ENCODE measurements at regions not wholly inside any gene's neighbourhood (a gene's known extent, or its start where the extent isn't known, plus 50 kb on each side); places are given as distances from the start of the nearest gene placed in this dataset.

DNA sequence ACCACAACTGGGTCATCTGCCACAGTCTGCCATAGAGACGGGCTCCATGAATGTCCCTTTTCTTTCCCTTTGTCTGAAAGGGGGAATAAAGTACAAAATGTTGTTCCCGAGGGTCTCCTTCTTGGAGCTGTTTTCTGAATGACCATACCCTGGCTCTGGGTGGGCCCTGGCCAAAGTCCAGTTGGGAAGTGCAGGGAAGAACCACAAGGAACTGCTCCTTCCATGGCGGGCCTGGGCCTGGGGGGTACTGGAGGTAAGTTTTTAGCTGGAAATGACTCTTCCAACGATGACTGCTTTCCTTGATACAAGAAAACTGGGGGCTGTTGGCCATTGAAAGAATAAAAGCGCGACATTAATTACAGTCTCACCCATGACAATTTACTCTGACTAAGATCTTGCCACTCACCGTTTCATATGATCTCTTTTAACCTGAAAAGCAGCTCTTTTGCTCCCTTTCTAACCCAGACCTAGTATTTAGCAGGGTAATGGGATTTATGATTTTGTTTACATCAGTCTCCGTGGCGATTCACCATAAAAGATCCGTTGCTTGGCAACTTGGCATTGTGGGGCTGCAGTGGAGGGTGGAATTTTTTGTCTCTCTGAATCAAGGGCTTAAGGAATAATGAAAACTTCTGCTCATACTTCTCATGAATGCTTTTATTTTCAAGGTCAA, 89.2 kb upstream of the PTCH1 start:
- Histone ChIP-seq H3K9me3 (ENCODE audit: low read depth, low read length, poor library complexity, severe bottlenecking) (no peaks in the 10 kb centered on the region), H3K36me3 (ENCODE audit: insufficient read depth, low read length, poor library complexity, severe bottlenecking) (no peaks in the 10 kb centered on the region), H3K4me1 (ENCODE audit: insufficient read depth, low read length, poor library complexity, severe bottlenecking) (peaks cover 12% of the 10 kb centered on the region), H3K4me3 (ENCODE audit: low read depth, low read length, poor library complexity, severe bottlenecking) (no peak overlapping the region), H3K27me3 (replicated peaks; ENCODE audit: insufficient read depth, low read depth, low read length, poor library complexity) (no peaks in the 10 kb centered on the region), H3K27ac (ENCODE audit: low read depth, low read length, poor library complexity, severe bottlenecking) (peak overlapping the region; percentile 2)
- DNase-seq (ENCODE audit: low spot score) = peak; percentile 67
- TF ChIP-seq, protein P1, sequence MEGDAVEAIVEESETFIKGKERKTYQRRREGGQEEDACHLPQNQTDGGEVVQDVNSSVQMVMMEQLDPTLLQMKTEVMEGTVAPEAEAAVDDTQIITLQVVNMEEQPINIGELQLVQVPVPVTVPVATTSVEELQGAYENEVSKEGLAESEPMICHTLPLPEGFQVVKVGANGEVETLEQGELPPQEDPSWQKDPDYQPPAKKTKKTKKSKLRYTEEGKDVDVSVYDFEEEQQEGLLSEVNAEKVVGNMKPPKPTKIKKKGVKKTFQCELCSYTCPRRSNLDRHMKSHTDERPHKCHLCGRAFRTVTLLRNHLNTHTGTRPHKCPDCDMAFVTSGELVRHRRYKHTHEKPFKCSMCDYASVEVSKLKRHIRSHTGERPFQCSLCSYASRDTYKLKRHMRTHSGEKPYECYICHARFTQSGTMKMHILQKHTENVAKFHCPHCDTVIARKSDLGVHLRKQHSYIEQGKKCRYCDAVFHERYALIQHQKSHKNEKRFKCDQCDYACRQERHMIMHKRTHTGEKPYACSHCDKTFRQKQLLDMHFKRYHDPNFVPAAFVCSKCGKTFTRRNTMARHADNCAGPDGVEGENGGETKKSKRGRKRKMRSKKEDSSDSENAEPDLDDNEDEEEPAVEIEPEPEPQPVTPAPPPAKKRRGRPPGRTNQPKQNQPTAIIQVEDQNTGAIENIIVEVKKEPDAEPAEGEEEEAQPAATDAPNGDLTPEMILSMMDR (conservative IDR thresholded peaks at IDR 0.05; ENCODE audit: low read depth, low read length) = no peak
- TF ChIP-seq EZH2 (IDR thresholded peaks at IDR 0.05; ENCODE audit: borderline replicate concordance, low read depth, low read length, poor library complexity, severe bottlenecking) = no peak
- intact Hi-C loops (cut with micrococcal nuclease; ENCODE audit: unreplicated experiment) = no loop called here
- BruUV-seq (replicated peaks) = no TSS peak
- ChIA-PET POLR2A (ENCODE audit: low non-redundant PET) (interaction anchor here (0.7 kb wide), 1 partner anchor 478 kb away, joined by 3 read pairs; no protein-coding TSS in a partner anchor), CTCF (interaction anchor here (0.6 kb wide), 1 partner anchor 711 kb away, joined by 4 read pairs; no protein-coding TSS in a partner anchor)

- DNase-seq (ENCODE audit: low spot score) = no peak
- Histone ChIP-seq H3K4me1 (ENCODE audit: insufficient read depth, low read length, poor library complexity, severe bottlenecking) (peaks cover 12% of the 10 kb centered on the region), H3K27ac (ENCODE audit: low read depth, low read length, poor library complexity, severe bottlenecking) (no peak overlapping the region), H3K36me3 (ENCODE audit: insufficient read depth, low read length, poor library complexity, severe bottlenecking) (no peaks in the 10 kb centered on the region), H3K4me3 (ENCODE audit: low read depth, low read length, poor library complexity, severe bottlenecking) (no peak overlapping the region), H3K27me3 (replicated peaks; ENCODE audit: insufficient read depth, low read depth, low read length, poor library complexity) (no peaks in the 10 kb centered on the region), H3K9me3 (ENCODE audit: low read depth, low read length, poor library complexity, severe bottlenecking) (no peaks in the 10 kb centered on the region)
- ChIA-PET CTCF (interaction anchor here (0.6 kb wide), 1 partner anchor 712 kb away, joined by 4 read pairs; no protein-coding TSS in a partner anchor), POLR2A (ENCODE audit: low non-redundant PET) (no interaction called here)
- BruUV-seq (replicated peaks) = no TSS peak
- TF ChIP-seq, protein P1 (conservative IDR thresholded peaks at IDR 0.05; ENCODE audit: low read depth, low read length) = no peak
- TF ChIP-seq EZH2 (IDR thresholded peaks at IDR 0.05; ENCODE audit: borderline replicate concordance, low read depth, low read length, poor library complexity, severe bottlenecking) = no peak
- intact Hi-C loops (cut with micrococcal nuclease; ENCODE audit: unreplicated experiment) = no loop called here
Measured at GRCh38 chr9:95605101-95605500, 88.3 kb upstream of the PTCH1 start.

DNA sequence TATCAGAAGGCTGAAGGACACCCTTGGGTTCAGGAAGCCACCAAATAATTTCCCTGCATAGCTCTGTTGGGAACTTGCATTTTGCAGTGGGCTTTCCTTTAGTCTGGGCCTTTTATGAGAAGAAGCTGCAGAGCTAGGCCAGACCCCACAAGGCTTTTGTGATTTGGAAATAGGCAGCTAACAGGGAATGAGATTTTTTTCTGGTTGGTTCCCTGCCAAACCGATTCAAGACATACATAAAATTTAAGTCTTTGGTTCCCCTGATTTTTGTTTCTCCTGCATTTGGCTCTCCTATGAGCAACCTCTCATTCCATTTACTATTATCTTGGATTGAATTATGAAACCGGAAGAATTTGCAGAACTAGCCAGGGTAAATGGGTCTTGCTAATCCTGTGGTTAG, 81.5 kb upstream of the PTCH1 start:
- ChIA-PET CTCF (no interaction called here), POLR2A (ENCODE audit: low non-redundant PET) (no interaction called here)
- H3K4me1 ChIP-seq (ENCODE audit: insufficient read depth, low read length, poor library complexity, severe bottlenecking) = no peaks in the 10 kb centered on the region
- H3K4me3 ChIP-seq (ENCODE audit: low read depth, low read length, poor library complexity, severe bottlenecking) = no peak overlapping the region
- H3K9me3 ChIP-seq (ENCODE audit: low read depth, low read length, poor library complexity, severe bottlenecking) = no peaks in the 10 kb centered on the region
- no peak overlapping the region for H3K27ac ChIP-seq (ENCODE audit: low read depth, low read length, poor library complexity, severe bottlenecking)
- DNase-seq (ENCODE audit: low spot score) = no peak
- no peaks in the 10 kb centered on the region for H3K27me3 ChIP-seq (replicated peaks; ENCODE audit: insufficient read depth, low read depth, low read length, poor library complexity)
- intact Hi-C loops (cut with micrococcal nuclease; ENCODE audit: unreplicated experiment) = no loop called here
- no peaks in the 10 kb centered on the region for H3K36me3 ChIP-seq (ENCODE audit: insufficient read depth, low read length, poor library complexity, severe bottlenecking)
- BruUV-seq (replicated peaks) = no TSS peak
- TF ChIP-seq EZH2 (IDR thresholded peaks at IDR 0.05; ENCODE audit: borderline replicate concordance, low read depth, low read length, poor library complexity, severe bottlenecking) = no peak
- TF ChIP-seq, protein P1 (conservative IDR thresholded peaks at IDR 0.05; ENCODE audit: low read depth, low read length) = no peak

Data from A673 (cell line).